HG02763 (cell line): ENCODE measurements at regions not wholly inside any gene's neighbourhood (a gene's known extent, or its start where the extent isn't known, plus 50 kb on each side); places are given as distances from the start of the nearest gene placed in this dataset.

Experiments used
- ATAC-seq: cut with Tn5 transposase; IDR thresholded peaks from one replicate; pipeline ENCODE4 v1.9.1; 2021; ENCODE audit warnings: mild to moderate bottlenecking, moderate library complexity; ENCODE audit not compliant: unreplicated experiment

DNA sequence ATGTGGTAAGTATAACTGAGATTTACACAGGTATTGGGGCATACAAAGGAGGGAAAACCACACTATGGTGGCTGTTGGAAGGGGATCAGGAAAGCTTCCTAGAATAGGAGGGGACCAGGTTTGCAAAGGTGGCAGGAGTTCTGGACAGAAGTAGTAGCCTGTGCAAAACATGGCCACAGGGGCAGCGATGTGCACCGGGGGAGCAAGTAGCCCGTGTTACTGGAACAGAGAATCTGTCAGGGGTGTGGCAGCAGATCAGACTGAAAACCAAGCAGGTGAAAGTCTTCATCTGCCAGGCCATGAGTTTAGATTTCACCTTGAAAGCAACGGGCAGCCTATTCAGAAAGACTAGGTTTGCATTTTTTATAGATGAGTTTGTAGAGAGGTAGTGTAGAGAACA lies 182.3 kb upstream of the LPP start:
- ATAC-seq, result no peak

DNA sequence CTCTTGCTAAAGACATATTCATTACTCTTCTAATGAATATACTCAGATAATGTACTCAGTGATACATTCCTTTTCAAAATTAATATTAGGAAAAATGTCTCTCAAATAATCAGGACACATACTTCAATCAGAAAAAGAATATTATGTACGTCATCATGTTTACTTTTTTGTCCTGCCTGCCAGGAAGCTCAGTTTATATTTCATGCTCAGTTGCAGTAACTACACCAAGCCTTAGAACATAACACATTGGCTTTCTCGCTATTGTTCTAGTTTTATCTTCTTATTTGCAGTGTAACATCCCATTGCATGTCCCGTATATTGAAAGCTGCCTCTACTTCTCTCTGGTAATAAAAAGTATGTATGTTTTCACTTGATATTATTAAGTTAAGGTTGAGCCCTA lies 181.5 kb upstream of the LPP start:
- ATAC-seq, result no peak

DNA sequence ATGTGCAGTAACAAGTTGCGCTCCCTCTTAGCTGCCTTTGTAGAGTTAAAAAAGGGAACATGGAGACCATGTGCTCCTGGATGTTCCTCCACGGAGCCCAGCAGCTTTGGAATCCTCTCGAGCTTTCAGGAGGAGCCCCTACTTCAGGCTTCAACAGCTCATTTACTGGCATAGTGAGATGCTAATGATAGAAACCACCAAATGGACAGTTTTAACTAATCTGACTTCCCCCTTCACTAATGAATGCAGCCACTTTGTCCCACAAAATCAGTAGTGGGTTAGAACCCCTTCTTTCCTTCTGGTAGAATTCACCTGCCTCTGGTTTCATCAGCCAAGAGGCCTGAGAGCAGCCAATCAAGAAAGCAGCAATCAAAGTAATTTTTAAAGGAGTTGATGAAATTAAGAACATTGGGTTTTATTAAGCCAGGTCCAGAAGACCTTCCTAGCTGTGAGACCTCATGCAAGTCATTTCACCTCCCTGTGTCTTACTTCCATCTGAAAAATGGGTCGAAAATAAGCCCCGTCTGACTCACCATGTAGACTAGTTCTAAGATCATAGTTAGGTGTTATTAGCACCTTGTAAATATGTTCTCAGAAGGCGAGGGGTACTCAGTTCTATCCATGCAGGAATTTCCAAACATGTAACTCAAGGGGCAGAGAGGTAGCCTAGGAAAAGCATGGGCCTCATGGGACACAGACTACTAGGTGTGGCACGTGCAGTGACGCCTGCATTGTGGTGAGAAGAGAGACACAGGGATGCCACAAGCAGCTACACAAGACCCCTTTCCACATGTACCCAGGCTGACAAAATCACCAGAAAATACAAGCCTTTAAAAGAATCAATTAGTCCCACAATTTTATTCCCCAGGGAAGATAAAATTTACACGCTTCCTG lies 179.7 kb upstream of the LPP start:
- ATAC-seq, result no peak

DNA sequence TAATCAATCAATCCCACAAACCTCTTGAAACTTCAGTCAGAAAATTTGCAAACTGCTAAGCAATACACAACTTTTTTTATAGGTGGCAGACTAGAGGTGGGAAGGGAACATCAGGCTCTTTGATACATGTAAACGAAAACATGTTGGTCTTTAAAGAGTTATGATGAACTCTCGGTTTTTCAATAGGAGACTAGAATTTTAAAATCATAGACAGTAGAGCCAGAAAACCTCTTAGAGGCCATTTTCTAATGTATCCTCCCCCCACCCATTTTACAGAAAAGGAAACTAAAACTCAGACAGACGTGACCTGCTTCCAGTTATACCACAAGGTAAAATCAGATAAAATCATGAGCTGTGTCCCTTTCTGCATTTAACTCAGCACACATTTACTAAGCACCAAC lies 179.1 kb upstream of the LPP start:
- ATAC-seq, result no peak

DNA sequence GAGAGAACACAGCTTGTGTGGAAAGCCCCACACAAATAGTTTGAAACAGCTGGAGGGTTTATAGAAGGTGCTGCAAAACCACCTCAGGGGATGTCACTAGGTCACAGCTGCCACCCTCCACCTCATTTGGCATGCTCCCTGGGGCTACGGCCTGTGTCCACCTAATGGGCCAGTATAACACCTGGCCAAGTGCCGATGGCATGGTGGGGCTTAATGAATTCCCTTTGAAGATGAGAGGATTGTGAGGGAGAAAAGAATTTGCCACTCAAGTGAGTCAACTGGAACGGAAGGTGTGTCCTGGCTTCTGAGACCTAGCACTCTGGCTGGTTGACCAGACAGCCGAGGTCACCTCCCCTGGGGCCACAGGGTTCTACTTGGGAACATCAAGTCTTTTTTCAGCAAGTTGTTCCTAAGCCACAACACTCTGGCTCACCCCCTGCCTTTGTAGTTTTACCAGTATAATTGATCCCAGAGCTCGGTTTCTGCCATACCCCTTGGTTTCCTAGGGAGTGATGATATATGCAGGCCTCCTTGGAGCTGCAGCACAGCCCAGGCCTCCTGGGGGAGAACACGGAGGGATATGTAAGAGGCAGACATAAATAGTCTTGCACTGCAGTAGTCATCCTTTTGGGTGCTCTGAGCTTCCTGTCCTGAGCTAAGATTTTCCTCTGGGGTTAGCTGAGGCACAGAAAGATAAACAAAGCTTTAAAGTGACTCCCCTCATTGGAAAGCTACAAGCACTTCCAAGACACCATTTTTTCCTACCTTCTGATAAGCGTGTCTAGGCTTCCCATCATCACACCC lies 178.2 kb upstream of the LPP start:
- ATAC-seq, result no peak

DNA sequence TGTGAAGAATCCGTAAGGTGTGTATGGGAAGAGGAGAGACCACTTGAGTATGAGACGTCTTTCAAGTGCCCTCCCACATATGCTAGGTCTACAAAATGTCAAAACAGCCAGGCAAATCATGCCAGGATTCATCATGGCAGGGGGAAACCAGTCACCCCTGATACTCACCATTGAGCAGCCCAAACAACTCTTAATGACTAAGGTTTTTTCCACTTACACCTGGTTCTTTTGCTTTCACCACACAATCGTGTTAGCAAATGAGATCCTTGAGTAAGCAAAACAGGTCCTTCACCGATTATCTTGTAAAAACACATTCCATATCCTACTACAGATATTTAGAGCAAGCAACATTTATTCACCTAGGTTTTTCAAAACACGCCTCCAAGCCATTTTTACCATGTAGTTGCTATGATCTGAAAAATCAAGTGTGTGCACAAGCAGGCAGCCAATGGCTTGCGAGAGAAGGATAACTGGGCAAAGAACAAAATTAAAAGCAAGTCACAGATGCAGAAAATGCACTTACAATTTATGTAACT lies 177.5 kb upstream of the LPP start:
- no peak for ATAC-seq

DNA sequence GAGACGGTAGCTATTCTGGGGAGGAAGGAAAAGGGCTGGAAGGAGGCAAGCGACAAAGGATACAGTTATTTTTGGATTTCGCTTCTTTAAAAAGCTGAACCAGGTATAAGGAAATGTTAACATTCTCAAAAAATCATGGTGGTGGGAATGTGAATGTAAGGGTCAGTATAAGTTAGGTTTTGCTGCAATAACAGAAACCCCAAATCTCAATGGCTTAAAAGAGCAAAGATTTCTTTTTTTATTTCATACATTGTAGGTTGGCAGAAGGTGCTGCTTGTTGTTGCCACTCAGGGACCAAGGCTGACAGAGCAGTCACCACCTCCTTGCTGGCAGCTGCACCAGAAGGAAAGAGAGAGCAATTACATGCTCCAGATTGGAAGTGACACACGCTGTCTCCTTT lies 176.3 kb upstream of the LPP start:
- ATAC-seq, result no peak

DNA sequence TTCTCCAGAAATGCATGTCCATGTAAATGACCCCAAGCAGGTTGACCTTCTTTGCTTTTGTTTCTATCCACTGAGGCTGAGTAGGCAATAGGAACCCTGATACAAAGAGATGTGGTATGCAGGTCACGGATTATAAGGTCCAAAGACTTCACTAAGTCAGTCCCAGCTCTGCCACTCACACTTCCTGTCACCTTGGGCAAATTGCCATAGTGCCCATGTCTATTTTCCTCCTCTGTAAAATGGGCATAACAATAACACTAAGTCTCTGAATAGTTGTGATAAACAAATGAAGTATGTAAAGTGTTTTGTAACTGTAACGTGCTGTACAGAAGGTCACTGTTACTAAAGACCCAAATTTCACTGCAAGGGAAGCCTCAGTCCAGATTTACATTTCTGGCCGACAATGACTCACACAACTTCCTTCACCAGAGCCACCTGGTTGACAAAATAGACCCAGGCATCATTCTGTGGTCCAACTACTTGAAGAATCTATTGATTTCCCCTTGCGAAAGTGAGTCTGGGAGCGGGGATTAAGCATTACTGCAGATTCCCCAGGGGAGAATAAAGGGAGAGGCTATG lies 175.4 kb upstream of the LPP start:
- no peak for ATAC-seq

DNA sequence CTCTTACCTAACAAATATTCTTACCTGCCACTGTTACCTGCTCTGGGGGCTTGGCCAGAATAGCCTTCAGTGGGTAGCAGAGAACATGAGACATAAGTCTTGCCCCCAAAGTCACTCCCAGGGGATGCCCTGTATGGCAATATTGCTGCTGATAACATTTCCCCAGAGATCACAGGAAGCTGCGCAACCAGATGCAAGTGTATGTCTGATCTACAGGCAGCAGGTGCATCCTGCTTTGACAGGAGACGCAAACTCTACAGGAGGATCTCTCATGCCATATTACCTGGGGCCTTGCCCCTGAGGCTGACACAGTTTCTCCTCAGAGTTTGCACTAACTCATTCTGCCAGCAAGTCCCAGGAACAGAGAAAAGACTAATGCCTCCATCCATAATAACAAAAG lies 174.4 kb upstream of the LPP start:
- ATAC-seq, result no peak

DNA sequence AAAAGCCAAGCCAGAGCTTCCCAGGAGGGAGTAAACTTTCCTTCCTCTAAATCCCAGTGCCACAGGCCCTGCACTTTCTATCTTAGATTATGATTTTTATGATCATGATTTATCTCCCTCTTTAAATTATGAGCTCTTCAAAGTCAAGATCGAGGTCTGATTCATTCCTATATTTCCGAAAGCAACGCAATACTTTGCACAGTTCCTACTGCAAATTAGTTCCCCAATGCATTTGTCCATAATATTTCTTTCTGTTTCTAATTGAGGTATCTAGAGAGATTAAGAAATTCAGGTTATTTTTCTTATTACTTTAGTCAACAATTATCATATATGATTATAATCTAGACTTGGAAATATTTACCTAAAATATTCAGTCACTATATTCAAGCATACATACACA lies 173.1 kb upstream of the LPP start:
- no peak for ATAC-seq

DNA sequence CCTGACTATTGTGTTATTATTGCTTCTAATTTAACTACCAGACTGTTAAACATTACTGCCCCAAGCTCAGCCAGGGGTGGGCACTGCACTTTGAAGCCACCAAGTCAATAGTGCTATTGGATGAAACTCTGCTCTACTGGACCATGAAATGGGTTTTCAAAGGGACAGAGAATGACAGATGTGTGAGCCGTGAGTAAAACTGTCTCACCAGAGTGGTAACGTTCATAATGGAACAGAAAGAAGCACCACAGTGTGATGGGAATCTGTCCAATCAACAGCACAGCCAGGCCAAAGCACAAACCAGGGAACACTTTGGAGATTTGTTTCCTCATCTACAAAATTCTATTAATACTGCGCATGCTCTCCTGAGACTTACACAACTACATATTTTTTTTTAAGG lies 171.8 kb upstream of the LPP start:
- no peak for ATAC-seq

DNA sequence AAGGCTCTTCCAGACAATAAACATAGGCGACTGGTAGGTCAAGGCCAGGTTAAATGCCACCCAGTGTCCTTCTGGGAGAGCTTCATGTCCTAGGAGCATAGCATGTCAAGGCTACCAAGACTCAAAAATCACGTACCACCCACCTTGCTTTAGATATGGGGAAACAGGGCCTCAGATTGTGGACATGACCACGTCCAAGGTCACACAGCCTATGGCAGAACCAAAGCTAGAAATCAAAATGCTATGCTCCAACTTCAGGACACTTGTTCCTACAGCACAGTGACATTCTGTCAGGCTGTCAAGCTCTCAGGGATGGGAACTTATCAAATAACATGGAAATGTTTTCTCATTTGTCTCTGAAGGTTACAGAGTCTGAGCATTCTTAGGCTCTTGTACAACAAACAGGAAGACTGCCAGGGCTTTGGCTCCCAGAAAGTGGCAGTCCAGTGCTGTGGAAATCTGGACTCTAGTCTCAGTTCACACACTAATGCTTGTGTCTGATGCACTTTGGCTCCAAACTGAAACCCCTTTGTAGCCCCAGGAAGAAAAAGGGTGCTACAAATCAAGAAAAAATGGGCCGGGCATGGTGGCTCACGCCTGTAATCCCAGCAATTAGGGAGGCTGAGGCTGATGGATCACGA lies 170.4 kb upstream of the LPP start:
- no peak for ATAC-seq

DNA sequence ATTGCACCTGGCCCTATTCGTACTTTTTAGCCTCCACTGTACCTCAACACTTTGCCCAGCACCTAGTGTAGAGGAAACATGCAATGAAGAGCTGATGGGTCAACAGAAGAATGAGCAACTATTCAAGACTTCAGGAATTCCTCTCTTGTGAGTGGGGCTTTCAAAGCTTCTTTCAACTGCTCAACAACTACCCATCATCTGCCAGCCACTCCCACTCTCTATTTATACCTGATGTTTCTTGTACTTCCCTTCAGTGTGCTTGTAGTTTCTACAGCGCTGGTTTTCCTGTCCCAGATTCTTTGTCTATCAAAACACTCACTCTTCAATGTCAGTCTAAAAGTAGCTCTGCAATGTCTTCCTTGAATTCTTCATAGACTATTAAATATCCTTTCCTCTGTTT lies 168.3 kb upstream of the LPP start:
- no peak for ATAC-seq

DNA sequence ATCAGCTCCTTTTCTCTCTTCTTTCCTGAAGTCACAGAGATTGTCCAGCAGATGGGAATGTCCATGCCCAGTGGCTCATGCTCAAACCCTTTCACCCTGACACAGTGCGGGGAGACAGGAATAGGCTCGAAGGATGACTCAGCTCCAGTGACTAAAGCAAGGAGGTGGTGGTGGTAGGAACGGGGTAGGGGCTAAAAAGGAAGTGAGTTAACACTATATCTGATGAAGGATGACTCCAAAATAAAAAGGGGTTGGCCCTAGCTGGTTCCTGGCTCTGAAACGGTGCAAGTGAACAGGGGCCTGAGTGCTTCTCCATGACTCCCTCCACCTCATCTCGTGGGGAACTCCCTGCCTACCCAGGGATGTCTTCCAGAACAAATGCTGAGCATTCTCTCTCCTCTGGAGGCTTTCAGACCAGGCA lies 167.4 kb upstream of the LPP start:
- ATAC-seq, result no peak

DNA sequence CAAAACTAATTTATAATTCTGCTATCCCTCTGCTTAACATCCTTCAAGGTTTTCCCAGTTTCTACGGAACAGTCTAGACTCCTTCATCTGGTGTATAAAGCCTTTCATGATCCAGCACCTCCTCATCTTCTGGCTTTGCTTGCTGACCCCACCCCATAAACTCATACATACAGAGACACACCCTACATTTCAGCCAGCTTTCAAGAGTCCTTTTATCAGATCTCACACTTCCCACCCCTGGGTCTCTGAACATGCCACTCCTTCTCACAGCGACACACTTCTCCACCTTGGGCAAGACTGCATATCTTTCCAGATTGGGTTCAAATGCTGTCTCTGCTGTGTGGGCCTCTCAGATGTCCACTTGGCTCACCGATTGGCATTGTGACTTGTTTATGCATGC lies 166.8 kb upstream of the LPP start:
- no peak for ATAC-seq

DNA sequence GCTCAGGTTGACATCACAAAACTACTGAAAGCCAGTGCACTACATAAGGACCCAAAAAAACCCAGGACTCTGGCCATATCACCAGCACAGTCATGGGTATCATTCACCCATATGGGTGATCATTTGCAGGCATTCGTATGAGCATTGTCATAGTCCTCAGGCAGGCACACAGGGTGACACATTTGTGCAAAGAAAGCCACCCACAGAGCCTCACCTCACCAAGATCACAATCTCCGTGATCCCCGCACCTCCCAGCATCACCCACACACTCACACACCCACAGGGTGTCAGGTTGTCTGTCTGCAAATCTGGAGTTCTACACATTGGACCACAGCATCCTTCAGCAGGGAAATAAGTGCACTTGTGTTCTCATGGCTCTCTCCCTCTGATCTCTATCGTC lies 166.0 kb upstream of the LPP start:
- no peak for ATAC-seq

DNA sequence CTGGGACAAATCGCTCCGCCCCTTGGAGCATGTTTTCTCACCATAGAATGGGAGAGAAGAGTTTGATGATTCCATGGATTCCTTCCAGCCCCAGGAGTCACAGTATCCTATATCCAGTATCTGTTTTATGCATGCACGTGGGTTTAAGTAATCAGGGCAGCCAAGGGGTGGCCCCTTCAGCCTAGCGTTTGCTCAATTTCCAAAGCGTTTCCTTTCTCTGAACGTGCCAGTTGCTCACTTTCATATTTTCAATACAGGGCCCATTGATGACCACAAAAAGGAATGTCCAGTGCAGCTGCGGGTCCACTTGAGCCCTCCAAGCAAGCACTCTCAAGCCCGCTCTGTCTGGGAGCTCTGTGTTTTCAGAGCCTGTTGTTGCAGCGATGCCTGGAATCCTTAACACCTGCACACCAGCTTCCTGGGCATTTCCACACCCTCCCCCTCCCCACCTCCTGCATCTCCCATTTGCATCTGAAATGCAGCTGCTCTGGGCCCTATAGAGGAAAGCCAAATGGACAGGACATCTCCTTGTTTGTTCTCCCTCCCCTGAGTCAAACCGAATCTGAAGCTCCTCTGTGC lies 164.3 kb upstream of the LPP start:
- ATAC-seq, result no peak

DNA sequence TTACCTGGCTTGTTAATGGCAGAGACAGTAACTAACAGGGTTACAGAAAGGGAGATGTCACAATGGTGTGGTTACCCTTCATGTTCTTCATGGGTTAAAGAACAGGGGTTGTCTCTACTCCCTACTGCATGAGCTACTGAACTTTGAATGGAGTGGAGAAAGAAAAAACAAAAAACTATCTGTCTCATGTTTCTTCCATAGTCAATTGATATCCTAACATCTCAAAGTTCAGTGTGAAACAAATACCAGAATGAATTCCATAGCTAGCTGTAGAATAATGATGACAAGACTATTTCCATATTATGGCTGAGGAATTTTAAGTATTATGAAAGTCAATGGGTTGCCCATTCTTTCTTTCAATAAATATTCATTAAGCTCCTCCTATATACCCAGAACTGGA lies 161.3 kb upstream of the LPP start:
- no peak for ATAC-seq

DNA sequence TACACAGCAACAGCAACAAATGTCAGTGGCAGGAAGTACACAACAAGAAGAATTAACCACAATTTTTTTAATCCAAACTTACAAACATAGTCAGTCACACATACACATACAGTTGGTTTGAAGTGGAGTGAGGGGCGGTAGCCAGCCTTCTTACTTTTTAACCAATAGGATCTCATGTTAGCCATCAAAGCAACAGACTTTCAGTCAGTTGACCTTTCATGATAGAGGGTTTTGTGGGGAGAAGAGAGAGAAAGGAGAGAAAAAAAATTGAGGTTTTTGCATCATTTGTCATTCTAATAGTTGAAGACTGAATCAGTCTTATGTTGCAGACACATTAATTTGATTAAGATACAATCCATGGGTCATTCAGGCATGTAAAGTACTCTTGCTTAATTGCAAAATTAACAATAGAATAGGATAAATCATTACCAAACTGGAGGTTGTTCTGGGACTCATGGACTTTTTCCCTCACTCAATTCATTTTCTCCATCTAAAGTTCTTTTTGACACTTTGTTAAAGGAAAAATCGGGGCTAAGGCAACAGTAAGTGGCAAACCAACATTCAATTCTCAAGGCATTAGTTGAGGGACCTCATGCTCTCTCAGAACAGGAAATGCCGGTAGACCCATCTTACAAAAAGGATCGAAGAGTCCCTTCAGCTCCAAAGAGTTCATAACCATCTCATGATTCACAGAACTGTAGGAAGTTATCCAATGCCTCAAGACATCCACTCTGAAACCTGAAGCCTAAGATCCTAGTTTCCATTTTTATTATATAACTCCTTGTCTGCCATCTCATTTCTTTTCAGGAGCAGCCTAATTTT lies 159.5 kb upstream of the LPP start:
- ATAC-seq, result no peak

DNA sequence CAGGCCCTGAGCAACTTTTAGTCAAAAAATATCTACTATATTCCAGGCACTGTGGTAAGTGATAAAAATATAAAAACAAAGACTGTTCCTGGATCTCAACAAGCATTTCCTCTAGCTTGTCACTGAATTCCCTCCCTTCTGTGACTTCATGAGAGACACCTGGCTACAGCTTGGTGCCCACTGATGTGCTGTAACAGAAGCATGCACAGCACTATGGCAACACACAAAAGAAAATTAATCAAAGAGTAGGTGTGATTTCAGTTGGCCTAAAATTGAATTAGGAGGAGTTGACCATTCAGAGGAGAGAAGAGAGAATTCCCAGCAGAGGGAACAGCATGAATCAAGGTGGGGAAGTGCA lies 158.9 kb upstream of the LPP start:
- no peak for ATAC-seq
